ENCODE measurements at regions not wholly inside any gene's neighbourhood (a gene's known extent, or its start where the extent isn't known, plus 50 kb on each side); places are given as distances from the start of the nearest gene placed in this dataset.

- TF ChIP-seq CTCF (conservative IDR thresholded peaks at IDR 0.05) (no peak), ZFX (IDR thresholded peaks at IDR 0.05) (no peak)
Measured at GRCh38 chr11:15378941-15379340, 264.2 kb downstream of the INSC start.
